Thymus (tissue), 11 donors: ENCODE measurements at regions not wholly inside any gene's neighbourhood (a gene's known extent, or its start where the extent isn't known, plus 50 kb on each side); places are given as distances from the start of the nearest gene placed in this dataset.

Source experiments
- DNase-seq, 9 donors: peaks; one replicate each; pipeline ENCODE4 v3.0.0-alpha.2; 2013; ENCODE audit warnings: low spot score in 9 of 9, low read depth in 6 of 9, missing footprints in 1 of 9
- H3K27ac ChIP-seq, 2 donors: one replicate each; pipeline ENCODE4 v1.5.1; 2013; ENCODE audit warnings: control low read depth in 1 of 2, low read depth in 1 of 2, low read length in 1 of 2, mild to moderate bottlenecking in 1 of 2, moderate library complexity in 1 of 2
- H3K27me3 ChIP-seq, 2 donors: one replicate each; pipeline ENCODE4 v1.5.1; 2013; ENCODE audit warnings: low read length in 1 of 2; ENCODE audit not compliant: control insufficient read depth in 2 of 2, insufficient read depth in 1 of 2
- H3K36me3 ChIP-seq, 2 donors: one replicate each; pipeline ENCODE4 v1.5.1; 2013; ENCODE audit warnings: low read length in 1 of 2, mild to moderate bottlenecking in 1 of 2, moderate library complexity in 1 of 2; ENCODE audit not compliant: control insufficient read depth in 2 of 2, insufficient read depth in 2 of 2
- H3K4me1 ChIP-seq, 2 donors: one replicate each; pipeline ENCODE4 v1.5.1; 2013; ENCODE audit warnings: low read length in 2 of 2; ENCODE audit not compliant: control insufficient read depth in 2 of 2, insufficient read depth in 2 of 2
- H3K4me3 ChIP-seq, 2 donors: one replicate each; pipeline ENCODE4 v1.5.1; 2013; ENCODE audit warnings: low read length in 2 of 2, control low read depth in 1 of 2, mild to moderate bottlenecking in 1 of 2
- H3K9me3 ChIP-seq, 2 donors: one replicate each; pipeline ENCODE4 v1.5.1; 2013; ENCODE audit warnings: low read length in 1 of 2, mild to moderate bottlenecking in 1 of 2; ENCODE audit not compliant: control insufficient read depth in 2 of 2, insufficient read depth in 1 of 2
- WGBS: extraction: QIAGEN DNeasy Blood & Tissue Kit; methylation state at CpG from one replicate; pipeline ENCODE4 v1.1.7; 2013; 5-methylcytosine and 5-hydroxymethylcytosine counted together
- donor health status: healthy.

GRCh38 chr7:155169498-155170065, 99.5 kb downstream of the HTR5A start:
- no peak for DNase-seq
- Histone ChIP-seq H3K9me3 (peaks cover 0 to 2% of the 10 kb centered on the region in 2 donors), H3K4me1 (no peaks in the 10 kb centered on the region), H3K27me3 (peaks cover 0 to 7% of the 10 kb centered on the region in 2 donors), H3K36me3 (no peaks in the 10 kb centered on the region), H3K4me3 (no peak overlapping the region), H3K27ac (no peak overlapping the region)
- 90% methylated on average over 13 of the region's 13 CpGs for WGBS

GRCh38 chr7:155170331-155170730, 100.2 kb downstream of the HTR5A start:
- 92% methylated on average over 8 of the region's 8 CpGs for WGBS
- H3K27ac ChIP-seq, result no peak overlapping the region
- peaks cover 0 to 7% of the 10 kb centered on the region in 2 donors for H3K27me3 ChIP-seq
- H3K9me3 ChIP-seq, result peaks cover 0 to 2% of the 10 kb centered on the region in 2 donors
- H3K4me1 ChIP-seq, result no peaks in the 10 kb centered on the region
- H3K4me3 ChIP-seq, result no peak overlapping the region
- no peaks in the 10 kb centered on the region for H3K36me3 ChIP-seq
- DNase-seq, result no peak

- Histone ChIP-seq H3K27ac (no peak overlapping the region), H3K4me3 (no peak overlapping the region), H3K9me3 (peaks cover 0 to 2% of the 10 kb centered on the region in 2 donors), H3K4me1 (no peaks in the 10 kb centered on the region), H3K36me3 (no peaks in the 10 kb centered on the region), H3K27me3 (peaks cover 2 to 5% of the 10 kb centered on the region in 2 donors)
- no peak for DNase-seq
- WGBS, result 83% methylated on average over 5 of the region's 5 CpGs
These were observed 102.0 kb downstream of the HTR5A start for GRCh38 chr7:155172141-155172540.

GRCh38 chr7:155173905-155174304, 103.8 kb downstream of the HTR5A start:
- no peaks in the 10 kb centered on the region for H3K4me1 ChIP-seq
- H3K4me3 ChIP-seq, result no peak overlapping the region
- no peak for DNase-seq
- H3K27ac ChIP-seq, result no peak overlapping the region
- H3K27me3 ChIP-seq, result peaks cover 2 to 5% of the 10 kb centered on the region in 2 donors
- 90% methylated on average over 9 of the region's 9 CpGs for WGBS
- H3K9me3 ChIP-seq, result peaks cover 0 to 2% of the 10 kb centered on the region in 2 donors
- H3K36me3 ChIP-seq, result no peaks in the 10 kb centered on the region

GRCh38 chr7:155178096-155178495, 108.0 kb downstream of the HTR5A start:
- H3K4me1 ChIP-seq, result no peaks in the 10 kb centered on the region
- H3K27ac ChIP-seq, result no peak overlapping the region
- no peaks in the 10 kb centered on the region for H3K36me3 ChIP-seq
- H3K4me3 ChIP-seq, result no peak overlapping the region
- WGBS, result 95% methylated on average over 2 of the region's 2 CpGs
- DNase-seq, result no peak
- H3K9me3 ChIP-seq, result peaks cover 0 to 7% of the 10 kb centered on the region in 2 donors
- H3K27me3 ChIP-seq, result peaks cover 0 to 2% of the 10 kb centered on the region in 2 donors

- DNase-seq, result no peak
- peaks cover 7 to 28% of the 10 kb centered on the region in 2 donors for H3K9me3 ChIP-seq
- WGBS, result 94% methylated on average over 8 of the region's 8 CpGs
- no peaks in the 10 kb centered on the region for H3K4me1 ChIP-seq
- peaks cover 0 to 2% of the 10 kb centered on the region in 2 donors for H3K27me3 ChIP-seq
- no peak overlapping the region for H3K4me3 ChIP-seq
- H3K36me3 ChIP-seq, result no peaks in the 10 kb centered on the region
- H3K27ac ChIP-seq, result no peak overlapping the region
These were observed 111.6 kb downstream of the HTR5A start for GRCh38 chr7:155181768-155182167.

GRCh38 chr7:155182406-155182970, 112.4 kb downstream of the HTR5A start:
- Histone ChIP-seq H3K27ac (no peak overlapping the region), H3K4me1 (no peaks in the 10 kb centered on the region), H3K9me3 (peaks cover 7 to 35% of the 10 kb centered on the region in 2 donors), H3K27me3 (no peaks in the 10 kb centered on the region), H3K36me3 (no peaks in the 10 kb centered on the region), H3K4me3 (no peak overlapping the region)
- 98% methylated on average over 8 of the region's 8 CpGs for WGBS
- DNase-seq, result no peak

- Histone ChIP-seq H3K9me3 (peaks cover 7 to 40% of the 10 kb centered on the region in 2 donors), H3K4me1 (peaks cover 0 to 2% of the 10 kb centered on the region in 2 donors), H3K27ac (no peak overlapping the region), H3K4me3 (no peak overlapping the region), H3K27me3 (no peaks in the 10 kb centered on the region), H3K36me3 (no peaks in the 10 kb centered on the region)
- WGBS, result 94% methylated on average over 1 of the region's 1 CpG
- DNase-seq, result no peak
These were observed 113.5 kb downstream of the HTR5A start for GRCh38 chr7:155183655-155184054.

- no peak for DNase-seq
- WGBS, result 71% methylated on average over 4 of the region's 4 CpGs
- H3K27me3 ChIP-seq, result peaks cover 0 to 2% of the 10 kb centered on the region in 2 donors
These were observed 112.8 kb upstream of the INSIG1 start for GRCh38 chr7:155184923-155185322.

More at GRCh38 chr7:155184923-155185322, 112.8 kb upstream of the INSIG1 start:
- H3K27ac ChIP-seq, result no peak overlapping the region
- H3K36me3 ChIP-seq, result no peaks in the 10 kb centered on the region
- peaks cover 7 to 40% of the 10 kb centered on the region in 2 donors for H3K9me3 ChIP-seq
- H3K4me1 ChIP-seq, result peaks cover 0 to 2% of the 10 kb centered on the region in 2 donors
- H3K4me3 ChIP-seq, result no peak overlapping the region
